ENCODE measurements at regions not wholly inside any gene's neighbourhood (a gene's known extent, or its start where the extent isn't known, plus 50 kb on each side); places are given as distances from the start of the nearest gene placed in this dataset.

GRCh38 chr1:118445156-118445555 lies 260.1 kb upstream of the SPAG17 start:
- no peak for TF ChIP-seq CTCF (IDR thresholded peaks at IDR 0.05)
- no peak for TF ChIP-seq EP300 (IDR thresholded peaks at IDR 0.05)
- no peak for TF ChIP-seq POLR2A (IDR thresholded peaks at IDR 0.05)
